Lower leg skin (tissue), 3 donors: ENCODE measurements at regions not wholly inside any gene's neighbourhood (a gene's known extent, or its start where the extent isn't known, plus 50 kb on each side); places are given as distances from the start of the nearest gene placed in this dataset.

Source experiments
- POLR2A ChIP-seq, 2 donors: fragments of 450-650 bp; IDR thresholded peaks; one replicate each; pipeline ENCODE4 v1.6.1; 2016 to 2017; ENCODE audit warnings: antibody characterized with exemption in 2 of 2, mild to moderate bottlenecking in 1 of 2, moderate library complexity in 1 of 2
- TF ChIP-seq, protein P1 (sequence below), 3 donors: fragments of 450-650 bp; IDR thresholded peaks; one replicate each; pipeline ENCODE4 v1.5.1; 2016; ENCODE audit warnings: antibody characterized with exemption in 3 of 3, mild to moderate bottlenecking in 3 of 3, moderate library complexity in 2 of 3

DNA sequence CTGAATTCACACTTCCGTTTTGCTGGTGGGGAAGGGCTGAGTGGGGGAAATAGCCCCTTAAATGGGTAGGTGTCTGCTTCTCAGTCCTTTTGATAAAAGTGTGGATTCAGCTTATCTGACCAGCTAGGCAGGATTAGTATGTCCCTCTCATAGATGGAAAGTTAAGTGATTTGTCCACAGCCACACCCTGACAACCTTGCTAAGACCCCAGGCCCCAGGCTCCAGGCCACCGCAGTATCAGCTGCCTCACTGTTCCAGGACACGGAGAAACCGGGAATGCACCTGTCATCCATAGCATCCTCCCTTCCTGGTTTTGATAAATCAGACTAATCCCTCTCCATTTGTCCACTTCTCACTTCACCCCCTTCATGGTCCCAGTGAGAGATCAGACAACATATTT, 197.7 kb downstream of the USP12 start:
- TF ChIP-seq, protein P1, sequence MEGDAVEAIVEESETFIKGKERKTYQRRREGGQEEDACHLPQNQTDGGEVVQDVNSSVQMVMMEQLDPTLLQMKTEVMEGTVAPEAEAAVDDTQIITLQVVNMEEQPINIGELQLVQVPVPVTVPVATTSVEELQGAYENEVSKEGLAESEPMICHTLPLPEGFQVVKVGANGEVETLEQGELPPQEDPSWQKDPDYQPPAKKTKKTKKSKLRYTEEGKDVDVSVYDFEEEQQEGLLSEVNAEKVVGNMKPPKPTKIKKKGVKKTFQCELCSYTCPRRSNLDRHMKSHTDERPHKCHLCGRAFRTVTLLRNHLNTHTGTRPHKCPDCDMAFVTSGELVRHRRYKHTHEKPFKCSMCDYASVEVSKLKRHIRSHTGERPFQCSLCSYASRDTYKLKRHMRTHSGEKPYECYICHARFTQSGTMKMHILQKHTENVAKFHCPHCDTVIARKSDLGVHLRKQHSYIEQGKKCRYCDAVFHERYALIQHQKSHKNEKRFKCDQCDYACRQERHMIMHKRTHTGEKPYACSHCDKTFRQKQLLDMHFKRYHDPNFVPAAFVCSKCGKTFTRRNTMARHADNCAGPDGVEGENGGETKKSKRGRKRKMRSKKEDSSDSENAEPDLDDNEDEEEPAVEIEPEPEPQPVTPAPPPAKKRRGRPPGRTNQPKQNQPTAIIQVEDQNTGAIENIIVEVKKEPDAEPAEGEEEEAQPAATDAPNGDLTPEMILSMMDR (IDR thresholded peaks at IDR 0.05): no peak
- TF ChIP-seq POLR2A (IDR thresholded peaks at IDR 0.05): no peak
